GM21576 (cell line): ENCODE measurements at regions not wholly inside any gene's neighbourhood (a gene's known extent, or its start where the extent isn't known, plus 50 kb on each side); places are given as distances from the start of the nearest gene placed in this dataset.
"Not testable (repeated sequence)": the region's sequence is repeated elsewhere in the genome, so short reads cannot be mapped to it uniquely, and the experiment has no call there.

ENCODE experiments used
- ATAC-seq: cut with Tn5 transposase; IDR thresholded peaks from one replicate; pipeline ENCODE4 v1.9.1; 2021; ENCODE audit warnings: mild to moderate bottlenecking, moderate library complexity; ENCODE audit not compliant: unreplicated experiment

GRCh38 chr6:120272038-120272437 is 922.5 kb upstream of the MAN1A1 start:
- ATAC-seq: no peak

GRCh38 chr6:120268256-120268655 is 918.7 kb upstream of the MAN1A1 start:
- ATAC-seq: not testable (repeated sequence)

- ATAC-seq: no peak
Observed at GRCh38 chr6:120262354-120262753, 912.8 kb upstream of the MAN1A1 start.

- no peak for ATAC-seq
Observed at GRCh38 chr6:120260636-120261035, 911.1 kb upstream of the MAN1A1 start.

- no peak for ATAC-seq
Observed at GRCh38 chr6:120254651-120255050, 905.1 kb upstream of the MAN1A1 start.

- ATAC-seq: no peak
Observed at GRCh38 chr6:120248451-120248850, 898.9 kb upstream of the MAN1A1 start.

- ATAC-seq: no peak
Observed at GRCh38 chr6:120237221-120237620, 887.7 kb upstream of the MAN1A1 start.

GRCh38 chr6:120230008-120230407 is 880.4 kb upstream of the MAN1A1 start:
- no peak for ATAC-seq

GRCh38 chr6:120228297-120228696 is 878.7 kb upstream of the MAN1A1 start:
- no peak for ATAC-seq

GRCh38 chr6:120219339-120219738 is 869.8 kb upstream of the MAN1A1 start:
- ATAC-seq: no peak

- ATAC-seq: no peak
Observed at GRCh38 chr6:120214088-120214499, 864.5 kb upstream of the MAN1A1 start.

GRCh38 chr6:120211955-120212792 is 862.6 kb upstream of the MAN1A1 start:
- ATAC-seq: no peak

- no peak for ATAC-seq
Observed at GRCh38 chr6:120202878-120203277, 853.3 kb upstream of the MAN1A1 start.

- no peak for ATAC-seq
Observed at GRCh38 chr6:120200853-120201252, 851.3 kb upstream of the MAN1A1 start.

- no peak for ATAC-seq
Observed at GRCh38 chr6:120198033-120198432, 848.5 kb upstream of the MAN1A1 start.

- ATAC-seq: no peak
Observed at GRCh38 chr6:120186080-120186479, 836.5 kb upstream of the MAN1A1 start.

GRCh38 chr6:120173250-120173649 is 823.7 kb upstream of the MAN1A1 start:
- ATAC-seq: no peak

GRCh38 chr6:120164531-120164930 is 815.0 kb upstream of the MAN1A1 start:
- no peak for ATAC-seq

- ATAC-seq: no peak
Observed at GRCh38 chr6:120157873-120158272, 808.3 kb upstream of the MAN1A1 start.

GRCh38 chr6:120147071-120147871 is 797.7 kb upstream of the MAN1A1 start:
- no peak for ATAC-seq

- ATAC-seq: no peak
Observed at GRCh38 chr6:120141601-120142000, 792.0 kb upstream of the MAN1A1 start.

- no peak for ATAC-seq
Observed at GRCh38 chr6:120137492-120137891, 787.9 kb upstream of the MAN1A1 start.
